GM19035 (cell line): ENCODE measurements at regions not wholly inside any gene's neighbourhood (a gene's known extent, or its start where the extent isn't known, plus 50 kb on each side); places are given as distances from the start of the nearest gene placed in this dataset.

Source experiments
- ATAC-seq: cut with Tn5 transposase; IDR thresholded peaks from one replicate; pipeline ENCODE4 v1.9.1; 2021; ENCODE audit not compliant: unreplicated experiment

- ATAC-seq, result no peak
These were observed 156.2 kb upstream of the CELF4 start for GRCh38 chr18:37721544-37722522.

GRCh38 chr18:37720663-37721062 lies 155.1 kb upstream of the CELF4 start:
- ATAC-seq, result no peak

- ATAC-seq, result no peak
These were observed 152.1 kb upstream of the CELF4 start for GRCh38 chr18:37717656-37718055.

GRCh38 chr18:37717098-37717497 lies 151.5 kb upstream of the CELF4 start:
- no peak for ATAC-seq

GRCh38 chr18:37716106-37716735 lies 150.6 kb upstream of the CELF4 start:
- no peak for ATAC-seq

GRCh38 chr18:37714691-37715090 lies 149.1 kb upstream of the CELF4 start:
- no peak for ATAC-seq

GRCh38 chr18:37712776-37713175 lies 147.2 kb upstream of the CELF4 start:
- no peak for ATAC-seq

- no peak for ATAC-seq
These were observed 146.3 kb upstream of the CELF4 start for GRCh38 chr18:37711766-37712505.

GRCh38 chr18:37710726-37711125 lies 145.1 kb upstream of the CELF4 start:
- ATAC-seq, result no peak

- ATAC-seq, result no peak
These were observed 144.1 kb upstream of the CELF4 start for GRCh38 chr18:37709740-37710139.

- ATAC-seq, result no peak
These were observed 139.4 kb upstream of the CELF4 start for GRCh38 chr18:37705016-37705415.

GRCh38 chr18:37702841-37703240 lies 137.2 kb upstream of the CELF4 start:
- no peak for ATAC-seq

GRCh38 chr18:37701967-37702366 lies 136.4 kb upstream of the CELF4 start:
- ATAC-seq, result no peak

- ATAC-seq, result no peak
These were observed 133.0 kb upstream of the CELF4 start for GRCh38 chr18:37698508-37699040.

GRCh38 chr18:37694516-37694915 lies 128.9 kb upstream of the CELF4 start:
- no peak for ATAC-seq

- ATAC-seq, result no peak
These were observed 125.6 kb upstream of the CELF4 start for GRCh38 chr18:37691162-37691561.

- no peak for ATAC-seq
These were observed 124.2 kb upstream of the CELF4 start for GRCh38 chr18:37689841-37690240.

GRCh38 chr18:37684590-37684989 lies 119.0 kb upstream of the CELF4 start:
- ATAC-seq, result no peak

- ATAC-seq, result no peak
These were observed 118.6 kb upstream of the CELF4 start for GRCh38 chr18:37684183-37684582.

GRCh38 chr18:37680911-37681310 lies 115.3 kb upstream of the CELF4 start:
- no peak for ATAC-seq

- no peak for ATAC-seq
These were observed 110.7 kb upstream of the CELF4 start for GRCh38 chr18:37676276-37676675.
